ENCODE measurements at regions not wholly inside any gene's neighbourhood (a gene's known extent, or its start where the extent isn't known, plus 50 kb on each side); places are given as distances from the start of the nearest gene placed in this dataset.

DNA sequence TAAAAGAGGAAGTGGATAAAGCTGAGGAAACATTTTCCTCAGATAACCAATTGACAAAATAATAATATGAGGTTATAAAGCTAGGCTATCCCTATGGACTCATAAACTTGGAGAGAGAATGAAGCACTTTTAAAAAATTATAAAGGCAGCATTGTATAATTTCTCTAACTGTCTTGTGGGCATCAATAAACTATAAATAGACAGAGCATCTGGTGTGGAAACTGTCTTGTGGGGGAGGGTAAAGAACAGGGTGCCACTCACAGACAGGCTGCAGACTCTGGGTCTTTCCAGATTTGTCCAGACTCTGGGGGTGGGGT lies 333.5 kb downstream of the BUD13 start:
- Mint-ChIP-seq H3K27ac (no peak overlapping the region), H3K9me3 (peaks cover 28% of the 10 kb centered on the region), H3K27me3 (ENCODE audit: low read depth) (peaks cover 50% of the 10 kb centered on the region), H3K36me3 (no peaks in the 10 kb centered on the region), H3K4me3 (no peak overlapping the region), H3K4me1 (no peaks in the 10 kb centered on the region)
- no peak for DNase-seq (ENCODE audit: low spot score in 2 of 2, unreplicated experiment in 2 of 2)
- TF ChIP-seq, protein P1, sequence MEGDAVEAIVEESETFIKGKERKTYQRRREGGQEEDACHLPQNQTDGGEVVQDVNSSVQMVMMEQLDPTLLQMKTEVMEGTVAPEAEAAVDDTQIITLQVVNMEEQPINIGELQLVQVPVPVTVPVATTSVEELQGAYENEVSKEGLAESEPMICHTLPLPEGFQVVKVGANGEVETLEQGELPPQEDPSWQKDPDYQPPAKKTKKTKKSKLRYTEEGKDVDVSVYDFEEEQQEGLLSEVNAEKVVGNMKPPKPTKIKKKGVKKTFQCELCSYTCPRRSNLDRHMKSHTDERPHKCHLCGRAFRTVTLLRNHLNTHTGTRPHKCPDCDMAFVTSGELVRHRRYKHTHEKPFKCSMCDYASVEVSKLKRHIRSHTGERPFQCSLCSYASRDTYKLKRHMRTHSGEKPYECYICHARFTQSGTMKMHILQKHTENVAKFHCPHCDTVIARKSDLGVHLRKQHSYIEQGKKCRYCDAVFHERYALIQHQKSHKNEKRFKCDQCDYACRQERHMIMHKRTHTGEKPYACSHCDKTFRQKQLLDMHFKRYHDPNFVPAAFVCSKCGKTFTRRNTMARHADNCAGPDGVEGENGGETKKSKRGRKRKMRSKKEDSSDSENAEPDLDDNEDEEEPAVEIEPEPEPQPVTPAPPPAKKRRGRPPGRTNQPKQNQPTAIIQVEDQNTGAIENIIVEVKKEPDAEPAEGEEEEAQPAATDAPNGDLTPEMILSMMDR (IDR thresholded peaks at IDR 0.05; ENCODE audit: unreplicated experiment), result no peak

DNA sequence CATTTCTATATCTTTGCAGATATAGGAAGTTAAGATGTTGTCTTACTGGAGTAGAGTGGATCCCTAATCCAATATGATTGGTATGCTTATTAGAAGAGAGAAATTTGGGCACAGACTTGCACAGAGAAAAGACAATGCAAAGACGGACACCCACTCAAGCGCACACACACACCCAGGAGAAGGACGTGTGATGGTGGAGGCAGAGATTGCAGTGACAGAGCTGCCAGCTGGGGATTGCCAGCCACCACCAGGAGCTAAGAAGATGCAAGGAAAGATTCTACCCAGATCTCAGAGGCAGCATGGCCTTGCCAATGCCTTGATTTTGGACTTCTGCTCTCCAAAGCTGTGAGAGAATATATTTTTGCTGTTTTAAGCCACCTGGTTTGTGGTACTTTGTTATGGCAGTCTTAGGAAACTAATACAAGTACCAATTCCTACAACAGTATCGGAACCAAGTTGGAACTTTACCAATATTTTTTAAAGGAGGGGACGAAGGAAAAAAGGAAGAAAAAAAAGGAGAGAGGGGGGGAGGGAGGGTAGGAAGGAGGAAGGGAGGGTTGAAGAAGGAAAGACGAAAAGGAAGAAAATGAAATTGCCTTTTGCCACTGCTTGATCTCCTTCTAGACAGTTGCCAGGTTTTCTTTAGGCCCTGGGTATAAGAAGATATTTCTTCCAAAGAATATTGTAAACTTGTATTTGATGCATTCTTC lies 334.0 kb downstream of the BUD13 start:
- no peak overlapping the region for H3K27ac Mint-ChIP-seq
- peaks cover 51% of the 10 kb centered on the region for H3K27me3 Mint-ChIP-seq (ENCODE audit: low read depth)
- H3K4me1 Mint-ChIP-seq, result no peaks in the 10 kb centered on the region
- DNase-seq (ENCODE audit: low spot score in 2 of 2, unreplicated experiment in 2 of 2), result no peak
- TF ChIP-seq, protein P1 (IDR thresholded peaks at IDR 0.05; ENCODE audit: unreplicated experiment), result no peak
- H3K4me3 Mint-ChIP-seq, result no peak overlapping the region
- no peaks in the 10 kb centered on the region for H3K36me3 Mint-ChIP-seq
- H3K9me3 Mint-ChIP-seq, result peaks cover 28% of the 10 kb centered on the region

DNA sequence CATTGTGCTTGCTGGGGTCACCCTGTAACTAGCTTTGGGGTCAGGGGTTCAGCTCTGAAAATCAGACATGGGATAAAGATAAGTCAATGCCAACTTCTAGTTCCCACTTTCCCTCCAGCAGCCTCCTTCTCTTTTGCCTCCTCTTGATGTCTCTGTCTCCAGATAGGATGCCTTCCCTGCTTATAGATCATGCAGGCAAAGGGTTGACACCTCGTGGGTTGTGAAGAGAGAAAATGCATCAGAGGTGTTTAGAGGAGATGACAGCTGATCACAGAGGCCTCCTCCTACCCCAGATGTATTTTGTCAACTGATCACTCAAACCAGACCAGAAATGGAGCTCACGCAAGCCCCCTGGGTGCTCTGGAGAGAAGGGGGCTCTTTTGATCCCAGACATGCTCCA lies 337.8 kb downstream of the BUD13 start:
- no peaks in the 10 kb centered on the region for H3K36me3 Mint-ChIP-seq
- no peak overlapping the region for H3K27ac Mint-ChIP-seq
- TF ChIP-seq, protein P1 (IDR thresholded peaks at IDR 0.05; ENCODE audit: unreplicated experiment), result no peak
- H3K4me1 Mint-ChIP-seq, result no peaks in the 10 kb centered on the region
- H3K4me3 Mint-ChIP-seq, result no peak overlapping the region
- peaks cover 77% of the 10 kb centered on the region for H3K27me3 Mint-ChIP-seq (ENCODE audit: low read depth)
- H3K9me3 Mint-ChIP-seq, result no peaks in the 10 kb centered on the region
- DNase-seq (ENCODE audit: low spot score in 2 of 2, unreplicated experiment in 2 of 2), result no peak

DNA sequence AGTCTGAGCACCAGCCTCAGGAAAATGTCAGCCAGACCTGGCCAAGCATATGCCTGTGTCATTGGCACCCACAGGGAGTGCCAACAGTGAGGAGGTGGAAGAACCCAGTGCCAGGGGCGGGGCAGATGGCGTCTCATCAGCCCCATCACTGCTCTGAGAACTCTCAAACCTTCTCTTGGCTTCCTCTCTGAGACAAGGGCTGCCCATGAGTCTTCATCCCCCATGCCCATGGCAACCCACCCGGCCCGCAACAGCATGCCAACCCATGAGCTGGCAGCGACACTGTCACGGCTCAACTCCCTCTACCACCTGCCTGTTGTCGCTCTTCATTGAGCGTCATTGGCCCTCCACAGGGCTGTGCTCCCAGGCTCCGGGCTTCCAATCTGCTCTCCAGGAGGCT lies 340.5 kb downstream of the BUD13 start:
- H3K36me3 Mint-ChIP-seq, result no peaks in the 10 kb centered on the region
- peaks cover 61% of the 10 kb centered on the region for H3K27me3 Mint-ChIP-seq (ENCODE audit: low read depth)
- TF ChIP-seq, protein P1 (IDR thresholded peaks at IDR 0.05; ENCODE audit: unreplicated experiment), result no peak
- DNase-seq (ENCODE audit: low spot score in 2 of 2, unreplicated experiment in 2 of 2), result no peak
- H3K4me1 Mint-ChIP-seq, result peaks cover 18% of the 10 kb centered on the region
- no peaks in the 10 kb centered on the region for H3K9me3 Mint-ChIP-seq
- H3K4me3 Mint-ChIP-seq, result no peak overlapping the region
- no peak overlapping the region for H3K27ac Mint-ChIP-seq

DNA sequence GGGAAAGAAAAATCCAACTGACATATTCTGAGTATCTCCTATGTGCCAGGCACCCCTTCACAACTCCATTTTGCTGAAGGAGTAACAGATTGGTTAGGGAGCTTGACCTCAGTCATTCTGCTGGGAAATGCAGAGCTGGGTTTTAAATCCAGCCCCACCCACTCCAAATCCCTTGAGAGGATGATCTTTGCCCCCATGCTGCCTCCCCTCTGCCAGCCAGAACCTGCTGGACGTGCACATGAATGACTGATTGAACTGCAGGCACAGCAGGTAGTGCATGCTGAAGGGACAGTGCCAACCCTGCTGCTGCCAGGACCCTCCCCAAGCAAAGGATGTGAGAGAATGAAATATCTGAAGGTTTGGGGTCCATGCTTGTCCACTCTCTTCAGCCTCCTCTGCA lies 340.9 kb downstream of the BUD13 start:
- no peaks in the 10 kb centered on the region for H3K9me3 Mint-ChIP-seq
- TF ChIP-seq, protein P1 (IDR thresholded peaks at IDR 0.05; ENCODE audit: unreplicated experiment), result no peak
- H3K4me3 Mint-ChIP-seq, result no peak overlapping the region
- no peak for DNase-seq (ENCODE audit: low spot score in 2 of 2, unreplicated experiment in 2 of 2)
- peaks cover 57% of the 10 kb centered on the region for H3K27me3 Mint-ChIP-seq (ENCODE audit: low read depth)
- no peaks in the 10 kb centered on the region for H3K36me3 Mint-ChIP-seq
- H3K4me1 Mint-ChIP-seq, result peaks cover 19% of the 10 kb centered on the region
- H3K27ac Mint-ChIP-seq, result no peak overlapping the region

DNA sequence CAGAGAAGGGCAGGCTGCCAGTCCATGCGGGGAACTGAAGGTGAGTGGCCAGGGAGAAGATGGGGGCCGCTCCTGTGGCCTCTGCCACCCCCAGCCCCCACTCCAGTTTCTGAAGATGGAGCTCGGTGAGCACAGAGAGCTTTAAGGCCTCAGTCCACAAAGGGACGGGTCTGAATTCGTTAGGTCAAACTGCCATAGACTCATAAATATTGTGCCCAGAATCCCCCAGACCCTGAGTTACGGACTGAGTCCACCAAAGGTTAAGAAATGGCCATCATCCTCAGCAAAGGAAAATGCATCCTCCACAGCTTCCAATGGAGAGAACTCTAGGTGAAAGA lies 344.2 kb downstream of the BUD13 start:
- peaks cover 19% of the 10 kb centered on the region for H3K4me1 Mint-ChIP-seq
- no peak for DNase-seq (ENCODE audit: low spot score in 2 of 2, unreplicated experiment in 2 of 2)
- no peak overlapping the region for H3K4me3 Mint-ChIP-seq
- no peaks in the 10 kb centered on the region for H3K36me3 Mint-ChIP-seq
- TF ChIP-seq, protein P1 (IDR thresholded peaks at IDR 0.05; ENCODE audit: unreplicated experiment), result no peak
- peaks cover 43% of the 10 kb centered on the region for H3K27me3 Mint-ChIP-seq (ENCODE audit: low read depth)
- H3K27ac Mint-ChIP-seq, result no peak overlapping the region
- no peaks in the 10 kb centered on the region for H3K9me3 Mint-ChIP-seq

All from mesothelial cell of epicardium (in vitro differentiated cells).